ENCODE measurements at regions not wholly inside any gene's neighbourhood (a gene's known extent, or its start where the extent isn't known, plus 50 kb on each side); places are given as distances from the start of the nearest gene placed in this dataset.
A peak's percentile ranks its signal among the peaks of the same experiment; 100 is the strongest.
"Not testable (repeated sequence)": the region's sequence is repeated elsewhere in the genome, so short reads cannot be mapped to it uniquely, and the experiment has no call there.

DNA sequence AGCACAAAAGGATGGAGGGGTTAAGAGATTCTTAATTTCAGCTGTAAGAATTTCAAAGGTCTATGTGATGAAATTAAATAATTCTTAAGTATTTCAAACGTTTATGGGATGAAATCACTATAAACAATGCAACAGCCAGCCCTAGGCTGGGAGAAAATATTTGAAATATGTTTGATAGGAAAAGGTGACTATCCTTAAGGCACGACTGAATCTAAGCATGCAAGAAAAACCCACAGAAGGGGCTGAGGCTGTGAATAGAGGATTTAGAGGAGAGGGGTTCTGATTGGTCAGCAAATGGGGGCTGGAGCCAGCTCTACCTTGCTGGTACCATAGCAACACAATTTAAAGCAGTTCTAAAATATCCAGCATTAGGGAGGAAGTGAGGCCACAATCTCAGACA lies 220.8 kb upstream of the ATP10A start:
- Histone ChIP-seq H3K27ac (no peak overlapping the region), H3K4me1 (no peaks in the 10 kb centered on the region), H3K9me3 (replicated peaks) (no peaks in the 10 kb centered on the region), H3K27me3 (no peaks in the 10 kb centered on the region), H3K4me3 (no peak overlapping the region), H3K36me3 (no peaks in the 10 kb centered on the region)
- DNase-seq, result no peak

DNA sequence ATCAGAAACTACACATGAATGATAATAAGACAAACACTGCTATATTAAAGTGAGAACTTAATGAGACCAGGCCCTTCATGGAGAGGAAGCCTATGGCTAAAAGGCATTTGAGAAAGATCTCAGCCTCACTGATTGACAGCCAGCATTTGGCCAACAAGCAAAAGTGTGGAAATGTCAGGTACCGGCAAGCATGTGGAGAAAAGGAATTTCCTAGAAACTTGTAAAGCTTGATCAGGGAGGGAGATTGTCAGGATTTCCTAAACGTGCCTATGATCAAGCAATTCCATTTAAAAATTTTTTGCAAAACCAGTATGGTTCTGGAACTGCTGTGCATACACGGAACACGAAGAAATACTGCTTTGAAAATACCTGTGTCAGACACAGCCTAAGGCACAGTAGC lies 220.3 kb upstream of the ATP10A start:
- Histone ChIP-seq H3K4me1 (no peaks in the 10 kb centered on the region), H3K36me3 (no peaks in the 10 kb centered on the region), H3K9me3 (replicated peaks) (no peaks in the 10 kb centered on the region), H3K27me3 (no peaks in the 10 kb centered on the region), H3K27ac (no peak overlapping the region), H3K4me3 (peak overlapping the region; percentile 69)
- no peak for DNase-seq

DNA sequence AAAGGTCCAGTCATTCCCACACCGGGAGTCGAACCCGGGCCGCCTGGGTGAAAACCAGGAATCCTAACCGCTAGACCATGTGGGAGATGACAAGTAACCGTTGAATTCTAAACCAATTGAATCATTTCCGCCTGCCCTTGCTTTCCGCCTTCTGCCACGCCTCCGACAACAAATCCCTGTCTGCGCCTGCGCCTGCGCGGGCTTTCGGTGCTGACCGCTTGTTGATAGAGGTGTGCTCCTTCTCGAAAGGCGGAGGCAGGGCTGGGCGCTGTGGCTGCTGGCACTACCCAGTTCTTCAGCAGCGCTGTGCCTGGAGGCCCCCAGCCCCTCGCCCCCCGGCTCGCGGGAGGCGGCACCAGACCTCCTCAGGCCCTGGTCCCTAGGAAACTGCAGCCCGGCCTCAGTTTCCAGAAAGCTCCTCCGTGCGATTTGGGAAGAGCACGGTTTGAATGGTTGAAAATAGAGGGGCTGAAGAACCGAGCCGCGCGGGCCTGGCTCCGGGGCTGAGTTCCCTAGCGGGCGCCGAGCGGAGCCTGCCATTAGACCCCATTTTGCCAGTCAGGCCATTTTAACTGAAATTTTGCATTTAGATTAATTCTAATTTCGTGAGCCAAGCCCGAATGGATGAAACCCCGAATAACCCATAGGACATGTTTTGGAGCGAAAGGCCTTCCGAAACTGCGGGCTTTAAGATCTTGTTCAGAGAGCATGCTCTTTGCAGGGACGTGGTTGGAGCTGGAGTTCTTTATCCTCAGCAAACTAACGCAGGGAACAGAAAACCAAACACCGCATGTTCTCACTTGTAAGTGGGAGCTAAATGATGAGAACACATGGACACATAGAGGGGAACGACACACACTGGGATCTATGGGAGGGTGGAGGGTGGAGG lies 219.3 kb upstream of the ATP10A start:
- Histone ChIP-seq H3K27me3 (no peaks in the 10 kb centered on the region), H3K27ac (peak overlapping the region; percentile 63)
- DNase-seq, result peak; percentile 97

DNA sequence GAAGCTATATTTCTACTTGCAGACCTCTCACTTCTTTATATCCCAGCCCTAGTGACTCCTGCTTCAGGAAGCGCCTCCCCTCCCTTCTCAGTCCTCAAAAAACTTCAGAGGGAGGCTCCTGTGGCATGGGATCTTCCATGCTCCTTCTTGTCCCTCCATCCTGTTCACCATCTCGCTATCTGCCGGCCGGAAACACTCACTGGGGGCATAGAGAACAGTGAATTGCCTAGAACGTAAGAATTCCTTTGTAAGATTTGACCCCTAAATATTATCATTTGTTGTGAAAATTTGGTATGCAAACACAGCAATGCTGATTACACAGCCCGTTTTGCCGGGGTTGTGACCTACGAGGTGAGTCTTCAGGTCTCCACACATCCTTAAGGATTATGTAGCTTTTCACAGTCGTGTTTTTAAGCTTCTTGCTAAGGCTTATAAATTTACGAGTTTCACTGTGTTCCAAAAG lies 218.7 kb upstream of the ATP10A start:
- no peak overlapping the region; the same call in 1 of the 2 replicates for H3K4me3 ChIP-seq
- no peak for DNase-seq
- no peaks in the 10 kb centered on the region for H3K9me3 ChIP-seq (replicated peaks)
- H3K27ac ChIP-seq, result no peak overlapping the region
- no peaks in the 10 kb centered on the region for H3K27me3 ChIP-seq
- H3K36me3 ChIP-seq, result no peaks in the 10 kb centered on the region
- no peaks in the 10 kb centered on the region for H3K4me1 ChIP-seq

More for the DNA sequence above, 219.3 kb upstream of the ATP10A start:
- H3K4me1 ChIP-seq, result no peaks in the 10 kb centered on the region
- no peaks in the 10 kb centered on the region for H3K36me3 ChIP-seq
- H3K9me3 ChIP-seq (replicated peaks), result no peaks in the 10 kb centered on the region
- H3K4me3 ChIP-seq, result peak overlapping the region; percentile 69

DNA sequence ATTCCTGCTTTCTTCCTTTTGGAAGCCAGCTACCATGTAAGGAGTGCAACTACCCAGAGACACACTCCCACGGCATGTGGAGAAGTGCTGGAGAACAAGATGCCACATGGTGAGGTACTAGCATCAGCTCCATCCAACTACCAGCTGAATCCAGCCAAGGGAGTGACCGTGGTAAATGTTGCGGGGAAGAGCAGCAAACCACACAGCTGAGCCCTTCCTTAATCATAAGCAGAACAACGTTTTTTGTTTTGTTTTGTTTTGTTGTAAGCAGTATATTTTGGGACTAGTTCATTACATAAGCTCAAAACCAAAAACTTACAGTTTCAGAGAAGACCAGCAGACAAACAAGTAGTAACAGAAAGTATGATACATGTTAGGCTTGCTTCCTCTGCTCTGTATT lies 212.6 kb upstream of the ATP10A start:
- Histone ChIP-seq H3K9me3 (replicated peaks) (no peaks in the 10 kb centered on the region), H3K27me3 (no peaks in the 10 kb centered on the region), H3K27ac (no peak overlapping the region), H3K4me1 (no peaks in the 10 kb centered on the region), H3K4me3 (no peak overlapping the region), H3K36me3 (no peaks in the 10 kb centered on the region)
- DNase-seq, result no peak

DNA sequence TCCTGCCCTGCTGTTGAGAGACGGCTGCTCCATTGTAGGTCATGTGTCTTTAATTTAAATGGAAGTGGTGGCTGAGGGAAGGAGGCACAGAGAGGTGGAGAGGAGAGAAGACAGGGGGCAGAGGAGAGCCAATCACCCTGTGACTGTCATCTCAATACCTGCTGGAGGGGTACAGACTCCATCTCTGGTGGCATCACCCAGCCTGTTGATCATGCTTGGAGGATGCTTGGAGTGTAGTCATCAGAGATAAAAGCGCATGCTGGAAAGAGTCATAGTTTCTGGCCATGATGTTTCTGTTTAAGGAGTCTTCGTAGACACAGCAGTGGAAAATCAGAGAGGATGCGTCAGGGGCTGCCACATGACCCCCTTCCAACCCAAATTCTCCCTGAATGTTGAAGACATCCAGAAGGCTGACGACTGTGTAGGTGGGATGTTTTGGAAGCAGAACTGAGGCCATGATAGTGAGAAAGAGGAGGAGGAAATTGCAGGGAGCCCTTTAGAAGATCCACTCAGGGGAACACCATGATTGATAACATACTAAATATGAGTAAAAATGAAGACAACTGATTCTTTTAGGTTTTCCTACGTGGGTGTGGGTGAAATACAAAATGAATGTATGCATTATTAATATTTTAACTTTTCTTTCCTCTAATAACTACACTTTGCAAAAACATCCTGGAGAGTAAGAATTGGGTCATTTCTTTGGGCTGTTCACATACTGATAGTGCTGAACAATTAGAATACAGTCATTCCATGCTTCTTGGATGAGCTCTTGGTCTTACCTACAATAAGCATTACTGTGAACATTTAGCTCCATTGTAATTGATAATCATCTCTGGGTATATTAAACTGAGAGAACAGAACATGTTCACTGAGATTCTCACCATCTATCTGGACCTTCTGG lies 210.6 kb upstream of the ATP10A start:
- Histone ChIP-seq H3K4me3 (no peak overlapping the region), H3K27me3 (no peaks in the 10 kb centered on the region), H3K36me3 (no peaks in the 10 kb centered on the region), H3K27ac (no peak overlapping the region), H3K9me3 (replicated peaks) (no peaks in the 10 kb centered on the region), H3K4me1 (no peaks in the 10 kb centered on the region)
- no peak for DNase-seq

DNA sequence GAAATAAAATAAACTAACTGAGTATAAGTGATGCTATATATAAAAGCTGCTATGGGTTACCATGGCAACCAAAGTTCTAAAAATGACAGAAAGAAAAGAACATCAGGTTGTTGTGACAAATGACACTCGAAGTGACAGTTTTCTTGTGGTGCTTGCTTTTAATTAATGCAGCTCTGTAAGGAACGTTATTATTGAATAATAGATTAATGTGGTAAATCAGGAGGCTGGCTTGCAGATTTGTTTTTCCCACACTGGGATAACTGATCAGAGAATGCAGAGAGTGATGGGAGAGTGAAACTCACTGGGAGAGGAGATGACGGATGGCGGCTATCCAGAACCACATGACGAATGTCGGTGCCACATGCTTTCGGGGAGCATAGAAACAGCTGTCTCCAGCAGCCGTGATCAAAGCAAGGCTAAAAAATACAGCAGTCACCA lies 207.0 kb upstream of the ATP10A start:
- DNase-seq, result peak in 1 of 2 experiments; percentile 8
- Histone ChIP-seq H3K36me3 (no peaks in the 10 kb centered on the region), H3K9me3 (replicated peaks) (no peaks in the 10 kb centered on the region), H3K4me1 (no peaks in the 10 kb centered on the region), H3K4me3 (no peak overlapping the region), H3K27ac (no peak overlapping the region), H3K27me3 (no peaks in the 10 kb centered on the region; the same call in 1 of the 2 replicates)

DNA sequence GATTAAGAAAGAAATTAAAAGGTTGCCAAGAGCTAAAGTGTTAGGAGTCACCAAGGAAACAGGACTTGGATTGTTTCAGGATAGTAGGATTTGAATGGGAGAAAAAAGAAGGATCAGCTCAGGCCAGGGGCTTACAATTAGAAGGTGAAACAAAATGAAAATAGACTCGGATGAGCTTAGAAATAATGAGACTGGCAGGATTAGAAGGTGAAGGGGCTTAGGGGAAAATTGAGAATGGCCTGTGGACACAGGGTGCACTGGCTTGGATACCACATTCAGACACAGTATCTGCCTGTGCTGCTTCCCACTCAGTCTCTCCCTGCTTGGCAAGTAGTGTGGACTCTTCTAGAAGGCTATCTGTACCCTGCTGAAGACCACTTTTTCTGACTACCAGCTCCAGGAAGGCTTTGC lies 206.1 kb upstream of the ATP10A start:
- Histone ChIP-seq H3K27ac (no peak overlapping the region), H3K9me3 (replicated peaks) (no peaks in the 10 kb centered on the region), H3K4me1 (no peaks in the 10 kb centered on the region), H3K4me3 (no peak overlapping the region), H3K36me3 (no peaks in the 10 kb centered on the region), H3K27me3 (no peaks in the 10 kb centered on the region; the same call in 1 of the 2 replicates)
- DNase-seq, result no peak

DNA sequence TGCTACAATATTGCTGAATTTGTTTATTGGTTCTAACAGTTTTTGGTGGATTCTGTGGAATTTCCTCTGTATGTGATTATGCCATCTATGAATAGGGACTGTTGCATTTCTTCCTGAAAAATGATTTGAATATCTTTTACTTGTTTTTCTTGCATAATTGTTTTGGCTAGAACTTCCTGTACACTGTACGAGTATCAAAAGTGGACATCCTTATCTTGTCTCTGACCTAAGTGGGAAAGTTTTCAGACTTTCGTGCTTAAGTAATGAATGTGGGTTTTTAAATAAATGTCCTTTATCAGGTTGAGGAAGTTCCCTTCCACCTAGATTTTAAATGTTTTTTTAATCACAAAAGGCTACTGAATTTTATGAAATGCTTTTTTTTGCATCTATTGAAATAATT lies 203.8 kb upstream of the ATP10A start:
- H3K9me3 ChIP-seq (replicated peaks), result no peaks in the 10 kb centered on the region
- H3K4me1 ChIP-seq, result no peaks in the 10 kb centered on the region
- no peak for DNase-seq
- H3K27me3 ChIP-seq, result no peaks in the 10 kb centered on the region; the same call in 1 of the 2 replicates
- no peak overlapping the region for H3K4me3 ChIP-seq
- no peak overlapping the region for H3K27ac ChIP-seq
- H3K36me3 ChIP-seq, result no peaks in the 10 kb centered on the region

DNA sequence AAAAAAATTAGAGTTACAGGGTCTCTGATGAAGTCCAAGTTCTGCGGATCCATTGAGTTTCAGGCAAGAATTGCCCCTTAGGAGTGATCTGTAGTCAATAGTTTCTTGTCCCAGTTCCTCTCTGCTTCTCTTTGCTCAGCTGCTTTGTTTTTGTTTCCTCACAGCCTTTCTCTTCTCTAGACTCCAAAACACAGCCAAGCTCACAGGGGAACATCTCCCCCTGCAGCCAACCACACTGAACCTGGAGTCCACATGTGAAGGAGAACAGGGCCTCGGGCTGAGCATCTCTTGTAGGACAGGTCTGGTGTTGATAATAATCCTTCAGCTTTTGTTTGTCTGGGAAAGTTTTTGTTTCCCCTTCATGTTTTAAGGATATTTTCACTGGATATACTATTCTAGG lies 202.6 kb upstream of the ATP10A start:
- H3K4me1 ChIP-seq, result no peaks in the 10 kb centered on the region
- no peak overlapping the region for H3K27ac ChIP-seq
- H3K36me3 ChIP-seq, result no peaks in the 10 kb centered on the region
- H3K4me3 ChIP-seq, result no peak overlapping the region
- DNase-seq, result no peak
- H3K9me3 ChIP-seq (replicated peaks), result no peaks in the 10 kb centered on the region
- H3K27me3 ChIP-seq, result no peaks in the 10 kb centered on the region; the same call in 1 of the 2 replicates

DNA sequence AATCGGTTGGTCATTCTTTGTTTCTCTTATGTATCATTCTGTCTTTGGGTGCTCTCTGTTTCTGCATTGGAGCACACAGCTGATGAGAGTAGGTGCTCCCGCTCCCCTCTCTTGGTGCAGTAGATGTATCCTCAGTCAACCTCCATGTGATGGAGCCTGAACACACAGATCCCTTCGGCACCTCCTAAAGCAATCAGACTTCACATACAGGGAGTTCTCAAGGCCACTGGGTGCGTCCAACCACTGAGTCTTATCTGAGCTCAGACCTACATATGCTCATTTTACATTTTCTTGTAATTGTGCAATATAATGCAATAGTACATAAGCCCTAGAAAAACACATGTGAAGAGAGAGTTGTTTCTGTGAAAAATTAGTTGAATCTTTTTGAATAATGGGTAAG lies 198.1 kb upstream of the ATP10A start:
- H3K27ac ChIP-seq, result no peak overlapping the region
- no peaks in the 10 kb centered on the region for H3K36me3 ChIP-seq
- DNase-seq, result no peak
- H3K27me3 ChIP-seq, result no peaks in the 10 kb centered on the region
- H3K4me1 ChIP-seq, result no peaks in the 10 kb centered on the region
- no peak overlapping the region for H3K4me3 ChIP-seq
- no peaks in the 10 kb centered on the region for H3K9me3 ChIP-seq (replicated peaks)

DNA sequence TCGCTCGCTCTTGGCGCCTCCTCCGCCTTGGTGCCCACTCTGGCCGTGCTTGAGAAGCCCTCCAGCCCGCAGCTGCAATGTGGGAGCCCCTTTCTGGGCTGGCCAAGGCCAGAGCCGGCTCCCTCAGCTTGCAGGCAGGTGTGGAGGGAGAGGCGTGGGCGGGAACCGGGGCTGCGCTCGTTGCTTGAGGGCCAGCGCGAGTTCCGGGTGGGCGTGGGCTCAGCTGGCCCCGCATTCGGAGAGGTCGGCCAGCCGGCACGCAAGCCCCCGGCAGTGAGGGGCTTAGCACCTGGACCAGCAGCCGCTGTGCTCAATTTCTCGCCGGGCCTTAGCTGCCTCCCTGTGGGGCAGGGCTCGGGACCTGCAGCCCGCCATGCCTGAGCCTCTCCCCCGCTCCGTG lies 193.6 kb upstream of the ATP10A start:
- H3K9me3 ChIP-seq (replicated peaks), result not testable (repeated sequence)

DNA sequence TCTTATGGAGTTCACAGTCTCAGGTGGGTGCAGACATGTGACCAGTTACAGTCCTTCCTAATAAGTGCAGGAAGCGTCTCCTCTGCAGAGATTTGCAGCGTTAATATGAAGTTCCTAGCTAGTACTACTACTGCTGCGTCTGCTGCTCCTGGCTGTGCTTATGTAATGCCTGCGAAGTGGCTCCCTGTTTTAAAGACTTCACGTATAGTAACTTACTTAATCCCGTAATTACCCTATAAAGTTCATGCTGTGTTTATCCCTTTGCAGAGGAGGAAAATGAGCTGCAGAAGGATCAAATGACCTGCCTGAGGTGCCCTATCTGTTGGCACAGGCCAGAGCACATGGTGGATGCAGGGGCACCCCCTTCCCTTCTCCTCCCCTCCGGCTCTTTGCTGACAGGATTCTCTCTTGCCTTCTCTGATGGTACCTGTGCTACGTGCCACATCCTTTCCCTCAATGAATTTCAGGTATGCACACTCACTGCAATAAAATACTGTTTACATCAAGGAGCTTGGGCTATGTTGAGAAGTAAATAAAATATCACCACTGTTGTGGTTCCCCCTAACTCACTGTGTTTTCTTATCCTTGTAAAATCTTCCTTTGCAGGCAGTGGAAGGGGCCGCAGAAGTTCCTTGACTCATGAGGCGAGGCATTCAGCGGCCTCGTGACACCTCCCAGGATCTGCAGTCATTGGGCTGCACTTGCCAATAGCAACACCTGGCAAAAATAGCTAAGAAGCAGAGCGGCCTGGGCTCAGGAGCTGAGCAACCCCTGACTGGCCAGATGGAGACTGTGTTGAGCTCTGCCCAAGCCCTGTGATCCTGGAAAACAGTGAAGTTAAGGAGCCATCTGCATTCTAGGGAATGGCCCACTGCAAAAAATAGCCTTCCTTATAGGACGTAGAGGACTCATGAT lies 188.9 kb upstream of the ATP10A start:
- no peak for DNase-seq
- H3K4me3 ChIP-seq, result no peak overlapping the region
- H3K36me3 ChIP-seq, result no peaks in the 10 kb centered on the region
- H3K27me3 ChIP-seq, result no peaks in the 10 kb centered on the region
- H3K4me1 ChIP-seq, result no peaks in the 10 kb centered on the region
- H3K27ac ChIP-seq, result no peak overlapping the region
- H3K9me3 ChIP-seq (replicated peaks), result no peaks in the 10 kb centered on the region

More for the DNA sequence above, 193.6 kb upstream of the ATP10A start:
- not testable (repeated sequence) for H3K36me3 ChIP-seq, H3K27me3 ChIP-seq, H3K4me3 ChIP-seq, H3K27ac ChIP-seq, DNase-seq, H3K4me1 ChIP-seq

DNA sequence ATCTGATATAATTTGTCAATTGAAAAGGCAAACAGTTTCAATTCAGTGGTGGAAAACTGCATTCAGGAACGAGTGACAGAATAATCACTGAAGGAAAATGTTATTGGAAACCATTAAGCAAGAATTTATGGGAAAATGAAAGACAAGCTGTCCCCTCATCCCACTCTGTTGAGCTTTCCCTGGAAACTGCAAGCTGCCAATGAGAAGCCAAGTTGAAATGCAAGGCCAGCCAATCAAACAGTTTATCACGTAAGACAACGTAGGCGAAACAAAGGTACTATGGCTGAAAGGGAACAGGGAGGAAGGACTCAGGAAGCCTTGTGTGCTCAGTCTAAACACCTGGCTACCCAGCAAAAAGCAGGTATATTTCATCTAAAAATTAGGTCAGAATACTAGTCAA lies 187.9 kb upstream of the ATP10A start:
- DNase-seq, result no peak
- Histone ChIP-seq H3K36me3 (no peaks in the 10 kb centered on the region), H3K4me1 (no peaks in the 10 kb centered on the region), H3K4me3 (no peak overlapping the region), H3K27me3 (no peaks in the 10 kb centered on the region), H3K27ac (no peak overlapping the region), H3K9me3 (replicated peaks) (no peaks in the 10 kb centered on the region)
